ENCODE measurements at regions not wholly inside any gene's neighbourhood (a gene's known extent, or its start where the extent isn't known, plus 50 kb on each side); places are given as distances from the start of the nearest gene placed in this dataset.

DNA sequence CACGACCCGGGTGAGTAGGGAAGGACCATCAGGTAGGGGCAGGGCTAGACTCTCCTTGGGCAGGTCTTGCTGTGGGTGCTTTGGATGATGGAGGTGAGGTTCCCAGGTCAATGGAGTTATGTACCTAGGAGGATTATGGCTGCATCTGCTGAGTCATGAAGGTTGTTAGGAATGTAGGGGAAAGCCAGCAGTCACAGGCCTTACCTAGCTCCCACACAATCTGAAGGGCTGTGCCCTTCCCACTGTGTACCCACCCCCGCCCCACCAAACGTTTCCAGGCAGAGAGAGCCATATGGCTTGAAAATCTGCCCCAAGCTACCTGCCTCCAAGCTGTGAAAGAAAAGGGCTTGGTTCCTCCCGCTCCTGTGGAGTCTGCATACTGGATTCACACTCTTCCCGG lies 573.4 kb upstream of the DPPA4 start (continued):
- TF ChIP-seq, protein P1, sequence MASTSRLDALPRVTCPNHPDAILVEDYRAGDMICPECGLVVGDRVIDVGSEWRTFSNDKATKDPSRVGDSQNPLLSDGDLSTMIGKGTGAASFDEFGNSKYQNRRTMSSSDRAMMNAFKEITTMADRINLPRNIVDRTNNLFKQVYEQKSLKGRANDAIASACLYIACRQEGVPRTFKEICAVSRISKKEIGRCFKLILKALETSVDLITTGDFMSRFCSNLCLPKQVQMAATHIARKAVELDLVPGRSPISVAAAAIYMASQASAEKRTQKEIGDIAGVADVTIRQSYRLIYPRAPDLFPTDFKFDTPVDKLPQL (IDR thresholded peaks at IDR 0.05; ENCODE audit: extremely low read depth, insufficient read length) = no peak

DNA sequence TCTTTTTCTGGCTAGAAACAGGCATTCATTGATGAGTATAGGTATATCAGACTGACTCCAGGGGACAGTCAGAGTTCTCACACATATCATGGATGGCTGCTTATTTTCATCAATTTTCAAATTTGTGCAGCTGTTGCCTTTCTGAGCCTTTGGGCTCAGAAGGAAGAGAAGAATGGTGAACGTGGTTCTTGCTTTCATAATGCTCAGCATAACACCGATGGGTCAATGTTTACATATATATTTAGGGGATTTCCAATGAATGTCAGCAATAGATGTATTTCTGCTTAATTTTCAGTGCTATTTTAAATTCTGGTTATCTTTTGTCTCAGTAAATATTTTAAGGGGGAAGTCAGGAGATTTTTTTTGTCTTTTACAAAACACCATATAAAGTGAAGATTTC lies 581.4 kb upstream of the DPPA4 start:
- POLR2A ChIA-PET = no interaction called here
- Histone ChIP-seq H3K36me3 (ENCODE audit: control insufficient read depth, insufficient read depth, low read length) (no peaks in the 10 kb centered on the region), H3K27ac (ENCODE audit: extremely low read depth, low read depth, low read length) (no peak overlapping the region), H2AFZ (ENCODE audit: low read depth, low read length) (no peak overlapping the region), H4K20me1 (replicated peaks; ENCODE audit: control insufficient read depth, insufficient read depth, low read length) (no peaks in the 10 kb centered on the region), H3K9ac (ENCODE audit: insufficient read depth in 1 of 2, low read depth in 2 of 2, low read length in 2 of 2) (no peak overlapping the region), H3K9me3 (replicated peaks; ENCODE audit: control insufficient read depth, insufficient read depth, low read depth, low read length) (no peaks in the 10 kb centered on the region), H3K4me1 (replicated peaks in 1 of 2; ENCODE audit: control insufficient read depth in 2 of 2, insufficient read depth in 2 of 2, low read length in 2 of 2) (no peaks in the 10 kb centered on the region), H3K9me1 (ENCODE audit: control insufficient read depth, insufficient read depth, low read length) (no peaks in the 10 kb centered on the region), H3K79me2 (ENCODE audit: control insufficient read depth, insufficient read depth, low read length) (no peaks in the 10 kb centered on the region), H3K27me3 (ENCODE audit: control insufficient read depth in 2 of 2, insufficient read depth in 2 of 2, low read length in 2 of 2) (no peaks in the 10 kb centered on the region), H3K4me3 (no peak overlapping the region), H3K4me2 (ENCODE audit: insufficient read depth, low read length) (no peak overlapping the region)
- intact Hi-C loops (cut with micrococcal nuclease) = no loop called here
- ATAC-seq = no peak
- CTCF ChIA-PET (ENCODE audit: low intra/inter-chr PET ratio) = no interaction called here
- BruUV-seq (replicated peaks) = no TSS peak
- no peak for FAIRE-seq
- in situ Hi-C loops (cut with MboI) = no loop called here
- no peak for DNase-seq (ENCODE audit: extremely low read depth in 1 of 4, low spot score in 3 of 4)
- no peak for TF ChIP-seq NCOR1 (IDR thresholded peaks at IDR 0.05)
- no peak for TF ChIP-seq ZNF212 (CRISPR knock-in tag; IDR thresholded peaks at IDR 0.05)
- TF ChIP-seq E2F3 (CRISPR knock-in tag; IDR thresholded peaks at IDR 0.05) = no peak
- TF ChIP-seq TAL1 (IDR thresholded peaks at IDR 0.05) = no peak
- no peak for TF ChIP-seq MTA1 (IDR thresholded peaks at IDR 0.05; ENCODE audit: borderline replicate concordance)
- TF ChIP-seq ZNF184 (CRISPR knock-in tag; IDR thresholded peaks at IDR 0.05) = no peak
- TF ChIP-seq, protein P2, sequence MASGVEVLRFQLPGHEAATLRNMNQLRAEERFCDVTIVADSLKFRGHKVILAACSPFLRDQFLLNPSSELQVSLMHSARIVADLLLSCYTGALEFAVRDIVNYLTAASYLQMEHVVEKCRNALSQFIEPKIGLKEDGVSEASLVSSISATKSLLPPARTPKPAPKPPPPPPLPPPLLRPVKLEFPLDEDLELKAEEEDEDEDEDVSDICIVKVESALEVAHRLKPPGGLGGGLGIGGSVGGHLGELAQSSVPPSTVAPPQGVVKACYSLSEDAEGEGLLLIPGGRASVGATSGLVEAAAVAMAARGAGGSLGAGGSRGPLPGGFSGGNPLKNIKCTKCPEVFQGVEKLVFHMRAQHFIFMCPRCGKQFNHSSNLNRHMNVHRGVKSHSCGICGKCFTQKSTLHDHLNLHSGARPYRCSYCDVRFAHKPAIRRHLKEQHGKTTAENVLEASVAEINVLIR (CRISPR knock-in tag; IDR thresholded peaks at IDR 0.05) = no peak
- TF ChIP-seq SMAD3 (CRISPR knock-in tag; conservative IDR thresholded peaks at IDR 0.05) = no peak
- TF ChIP-seq, protein P3, sequence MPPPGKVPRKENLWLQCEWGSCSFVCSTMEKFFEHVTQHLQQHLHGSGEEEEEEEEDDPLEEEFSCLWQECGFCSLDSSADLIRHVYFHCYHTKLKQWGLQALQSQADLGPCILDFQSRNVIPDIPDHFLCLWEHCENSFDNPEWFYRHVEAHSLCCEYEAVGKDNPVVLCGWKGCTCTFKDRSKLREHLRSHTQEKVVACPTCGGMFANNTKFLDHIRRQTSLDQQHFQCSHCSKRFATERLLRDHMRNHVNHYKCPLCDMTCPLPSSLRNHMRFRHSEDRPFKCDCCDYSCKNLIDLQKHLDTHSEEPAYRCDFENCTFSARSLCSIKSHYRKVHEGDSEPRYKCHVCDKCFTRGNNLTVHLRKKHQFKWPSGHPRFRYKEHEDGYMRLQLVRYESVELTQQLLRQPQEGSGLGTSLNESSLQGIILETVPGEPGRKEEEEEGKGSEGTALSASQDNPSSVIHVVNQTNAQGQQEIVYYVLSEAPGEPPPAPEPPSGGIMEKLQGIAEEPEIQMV (tag; conservative IDR thresholded peaks at IDR 0.05; ENCODE audit: low read depth) = no peak
- TF ChIP-seq XRCC4 (IDR thresholded peaks at IDR 0.05; ENCODE audit: extremely low read depth, insufficient read depth, insufficient read length) = no peak
- WGBS (ENCODE audit: insufficient coverage, low coverage, missing lambda C conversion rate) = 0% methylated on average over 1 of the region's 2 CpGs

Data from K562 (cell line).